GM18951 (cell line): ENCODE measurements at regions not wholly inside any gene's neighbourhood (a gene's known extent, or its start where the extent isn't known, plus 50 kb on each side); places are given as distances from the start of the nearest gene placed in this dataset.

ENCODE experiments used
- POLR2A ChIP-seq: IDR thresholded peaks from 4 replicates; pipeline ENCODE4 v1.6.1; 2011; ENCODE audit warnings: mild to moderate bottlenecking; ENCODE audit not compliant: insufficient read length, insufficient read depth; ENCODE audit errors: extremely low read depth
- in situ Hi-C: fragments of 300-500 bp; cut with MboI; formaldehyde crosslinking; loops from one replicate; pipeline ENCODE4 v1.12.0; 2022; ENCODE audit warnings: low sequenced_read_pairs, mixed read lengths, inconsistent platforms; ENCODE audit not compliant: unreplicated experiment

- in situ Hi-C loops = no loop called here
- no peak for TF ChIP-seq POLR2A
Measured at GRCh38 chr9:26551451-26551850, 341.2 kb downstream of the CAAP1 start.

- no peak for TF ChIP-seq POLR2A
- in situ Hi-C loops = no loop called here
Measured at GRCh38 chr9:26548781-26549290, 343.8 kb downstream of the CAAP1 start.

GRCh38 chr9:26539867-26540493, 352.6 kb downstream of the CAAP1 start:
- in situ Hi-C loops = no loop called here
- TF ChIP-seq POLR2A = no peak

- no peak for TF ChIP-seq POLR2A
- in situ Hi-C loops = no loop called here
Measured at GRCh38 chr9:26537211-26537610, 355.4 kb downstream of the CAAP1 start.

GRCh38 chr9:26535151-26535550, 357.5 kb downstream of the CAAP1 start:
- TF ChIP-seq POLR2A = no peak
- in situ Hi-C loops = no loop called here

- no peak for TF ChIP-seq POLR2A
- in situ Hi-C loops = no loop called here
Measured at GRCh38 chr9:26530841-26531240, 361.8 kb downstream of the CAAP1 start.

- in situ Hi-C loops = no loop called here
- TF ChIP-seq POLR2A = no peak
Measured at GRCh38 chr9:26527931-26528330, 364.7 kb downstream of the CAAP1 start.

- in situ Hi-C loops = no loop called here
- no peak for TF ChIP-seq POLR2A
Measured at GRCh38 chr9:26524267-26524666, 368.3 kb downstream of the CAAP1 start.

GRCh38 chr9:26523577-26523976, 369.0 kb downstream of the CAAP1 start:
- in situ Hi-C loops = no loop called here
- TF ChIP-seq POLR2A = no peak

- TF ChIP-seq POLR2A = no peak
- in situ Hi-C loops = no loop called here
Measured at GRCh38 chr9:26520141-26520540, 372.5 kb downstream of the CAAP1 start.

GRCh38 chr9:26516773-26517343, 375.7 kb downstream of the CAAP1 start:
- no peak for TF ChIP-seq POLR2A
- in situ Hi-C loops = no loop called here

GRCh38 chr9:26513730-26514129, 378.9 kb downstream of the CAAP1 start:
- no peak for TF ChIP-seq POLR2A
- in situ Hi-C loops = no loop called here

- in situ Hi-C loops = no loop called here
- TF ChIP-seq POLR2A = no peak
Measured at GRCh38 chr9:26510137-26510536, 382.5 kb downstream of the CAAP1 start.

GRCh38 chr9:26508897-26509296, 383.7 kb downstream of the CAAP1 start:
- TF ChIP-seq POLR2A = no peak
- in situ Hi-C loops = no loop called here
